ENCODE measurements at regions not wholly inside any gene's neighbourhood (a gene's known extent, or its start where the extent isn't known, plus 50 kb on each side); places are given as distances from the start of the nearest gene placed in this dataset.

DNA sequence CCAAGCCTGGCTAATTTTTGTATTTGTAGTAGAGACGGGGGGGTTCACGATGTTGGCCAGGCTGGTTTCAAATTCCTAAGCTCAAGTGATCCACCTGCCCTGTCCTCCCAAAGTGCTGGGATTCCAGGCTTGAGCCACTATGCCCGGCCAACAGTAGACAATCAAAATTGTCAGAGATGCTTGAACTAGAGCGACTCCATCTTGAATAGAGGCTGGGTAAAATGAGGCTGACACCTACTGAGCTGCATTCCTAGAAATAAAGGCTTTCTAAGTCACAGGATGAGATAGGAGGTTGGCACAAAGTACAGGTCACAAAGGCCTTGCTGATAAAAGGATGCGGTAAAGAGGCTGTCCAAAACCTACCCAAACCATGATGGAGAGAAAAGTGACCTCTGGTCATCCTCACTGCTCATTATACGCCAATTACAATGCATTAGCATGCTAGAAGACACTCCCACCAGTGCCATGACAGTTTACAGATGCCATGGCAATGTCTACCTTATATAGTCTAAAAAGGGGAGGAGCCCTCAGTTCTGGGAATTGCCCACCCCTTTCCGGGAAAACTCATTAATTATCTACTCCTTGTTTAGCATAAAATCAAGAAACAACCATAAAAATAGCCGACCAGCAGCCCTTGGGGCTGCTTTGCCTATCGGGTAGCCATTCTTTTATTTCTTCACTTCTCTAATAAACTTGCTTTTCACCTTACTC, 134.5 kb downstream of the BAMBI start:
- in situ Hi-C loops (cut with MboI) (no loop called here), intact Hi-C loops (cut with micrococcal nuclease) (no loop called here)
- peaks cover 2% of the 10 kb centered on the region; the same call in 1 of the 3 replicates for H3K36me3 ChIP-seq (ENCODE audit: control insufficient read depth, insufficient read depth, low read length)
- peak; percentile 54 for ATAC-seq
- no peaks in the 10 kb centered on the region for H3K79me2 ChIP-seq (ENCODE audit: control insufficient read depth, insufficient read depth, low read length)
- peaks cover 6% of the 10 kb centered on the region for H3K9me3 ChIP-seq (replicated peaks; ENCODE audit: control insufficient read depth, insufficient read depth, low read depth, low read length)
- BruUV-seq (replicated peaks): TSS peak; percentile 77
- ChIA-PET CTCF (ENCODE audit: low intra/inter-chr PET ratio) (no interaction called here), POLR2A (interaction anchor here (1.2 kb wide), 1 partner anchor 20 kb away, joined by 3 read pairs; no protein-coding TSS in a partner anchor)
- H3K4me1 ChIP-seq (replicated peaks in 1 of 2; ENCODE audit: control insufficient read depth in 2 of 2, insufficient read depth in 2 of 2, low read length in 2 of 2): peaks cover 34 to 59% of the 10 kb centered on the region in 2 experiments
- DNase-seq (ENCODE audit: extremely low read depth in 1 of 4, low spot score in 3 of 4): peak in 1 of 4 experiments; percentile 87
- H3K27me3 ChIP-seq (ENCODE audit: control insufficient read depth in 2 of 2, insufficient read depth in 2 of 2, low read length in 2 of 2): no peaks in the 10 kb centered on the region
- H3K4me3 ChIP-seq: no peak overlapping the region
- H4K20me1 ChIP-seq (replicated peaks; ENCODE audit: control insufficient read depth, insufficient read depth, low read length): no peaks in the 10 kb centered on the region
- peak overlapping the region; percentile 75; the same call in 2 of the 3 replicates for H3K27ac ChIP-seq (ENCODE audit: extremely low read depth, low read depth, low read length)
- peak overlapping the region in 1 of 2 experiments; percentile 50; a peak in 1 of 4 replicates for H3K9ac ChIP-seq (ENCODE audit: insufficient read depth in 1 of 2, low read depth in 2 of 2, low read length in 2 of 2)
- H2AFZ ChIP-seq (ENCODE audit: low read depth, low read length): peak overlapping the region; percentile 84
- peak overlapping the region; percentile 56 for H3K4me2 ChIP-seq (ENCODE audit: insufficient read depth, low read length)
- FAIRE-seq: peak; percentile 57
- no peaks in the 10 kb centered on the region for H3K9me1 ChIP-seq (ENCODE audit: control insufficient read depth, insufficient read depth, low read length)
- 37% methylated on average over 9 of the region's 9 CpGs for WGBS (ENCODE audit: insufficient coverage, low coverage, missing lambda C conversion rate)
- TF ChIP-seq LEF1 (IDR thresholded peaks at IDR 0.05): no peak
- TF ChIP-seq STAG1 (CRISPR knock-in tag; IDR thresholded peaks at IDR 0.05; ENCODE audit: borderline replicate concordance): no peak
- TF ChIP-seq SMAD3 (CRISPR knock-in tag; conservative IDR thresholded peaks at IDR 0.05): peak; percentile 88
- peak; percentile 93 for TF ChIP-seq TAF7 (tag; IDR thresholded peaks at IDR 0.05)
- no peak for TF ChIP-seq NONO (IDR thresholded peaks at IDR 0.05; ENCODE audit: low read depth in 2 of 2, low read length in 1 of 2)
- peak; percentile 96 for TF ChIP-seq PTTG1 (tag; IDR thresholded peaks at IDR 0.05; ENCODE audit: low read depth)
- TF ChIP-seq, protein P1, sequence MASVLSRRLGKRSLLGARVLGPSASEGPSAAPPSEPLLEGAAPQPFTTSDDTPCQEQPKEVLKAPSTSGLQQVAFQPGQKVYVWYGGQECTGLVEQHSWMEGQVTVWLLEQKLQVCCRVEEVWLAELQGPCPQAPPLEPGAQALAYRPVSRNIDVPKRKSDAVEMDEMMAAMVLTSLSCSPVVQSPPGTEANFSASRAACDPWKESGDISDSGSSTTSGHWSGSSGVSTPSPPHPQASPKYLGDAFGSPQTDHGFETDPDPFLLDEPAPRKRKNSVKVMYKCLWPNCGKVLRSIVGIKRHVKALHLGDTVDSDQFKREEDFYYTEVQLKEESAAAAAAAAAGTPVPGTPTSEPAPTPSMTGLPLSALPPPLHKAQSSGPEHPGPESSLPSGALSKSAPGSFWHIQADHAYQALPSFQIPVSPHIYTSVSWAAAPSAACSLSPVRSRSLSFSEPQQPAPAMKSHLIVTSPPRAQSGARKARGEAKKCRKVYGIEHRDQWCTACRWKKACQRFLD (CRISPR knock-in tag; IDR thresholded peaks at IDR 0.05): peak; percentile 98
- TF ChIP-seq, protein P2, sequence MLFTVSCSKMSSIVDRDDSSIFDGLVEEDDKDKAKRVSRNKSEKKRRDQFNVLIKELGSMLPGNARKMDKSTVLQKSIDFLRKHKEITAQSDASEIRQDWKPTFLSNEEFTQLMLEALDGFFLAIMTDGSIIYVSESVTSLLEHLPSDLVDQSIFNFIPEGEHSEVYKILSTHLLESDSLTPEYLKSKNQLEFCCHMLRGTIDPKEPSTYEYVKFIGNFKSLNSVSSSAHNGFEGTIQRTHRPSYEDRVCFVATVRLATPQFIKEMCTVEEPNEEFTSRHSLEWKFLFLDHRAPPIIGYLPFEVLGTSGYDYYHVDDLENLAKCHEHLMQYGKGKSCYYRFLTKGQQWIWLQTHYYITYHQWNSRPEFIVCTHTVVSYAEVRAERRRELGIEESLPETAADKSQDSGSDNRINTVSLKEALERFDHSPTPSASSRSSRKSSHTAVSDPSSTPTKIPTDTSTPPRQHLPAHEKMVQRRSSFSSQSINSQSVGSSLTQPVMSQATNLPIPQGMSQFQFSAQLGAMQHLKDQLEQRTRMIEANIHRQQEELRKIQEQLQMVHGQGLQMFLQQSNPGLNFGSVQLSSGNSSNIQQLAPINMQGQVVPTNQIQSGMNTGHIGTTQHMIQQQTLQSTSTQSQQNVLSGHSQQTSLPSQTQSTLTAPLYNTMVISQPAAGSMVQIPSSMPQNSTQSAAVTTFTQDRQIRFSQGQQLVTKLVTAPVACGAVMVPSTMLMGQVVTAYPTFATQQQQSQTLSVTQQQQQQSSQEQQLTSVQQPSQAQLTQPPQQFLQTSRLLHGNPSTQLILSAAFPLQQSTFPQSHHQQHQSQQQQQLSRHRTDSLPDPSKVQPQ (CRISPR knock-in tag; IDR thresholded peaks at IDR 0.05; ENCODE audit: borderline replicate concordance): 0 out of 2 replicates have a peak, but pooled peaks have one; percentile 23
- TF ChIP-seq, protein P3, sequence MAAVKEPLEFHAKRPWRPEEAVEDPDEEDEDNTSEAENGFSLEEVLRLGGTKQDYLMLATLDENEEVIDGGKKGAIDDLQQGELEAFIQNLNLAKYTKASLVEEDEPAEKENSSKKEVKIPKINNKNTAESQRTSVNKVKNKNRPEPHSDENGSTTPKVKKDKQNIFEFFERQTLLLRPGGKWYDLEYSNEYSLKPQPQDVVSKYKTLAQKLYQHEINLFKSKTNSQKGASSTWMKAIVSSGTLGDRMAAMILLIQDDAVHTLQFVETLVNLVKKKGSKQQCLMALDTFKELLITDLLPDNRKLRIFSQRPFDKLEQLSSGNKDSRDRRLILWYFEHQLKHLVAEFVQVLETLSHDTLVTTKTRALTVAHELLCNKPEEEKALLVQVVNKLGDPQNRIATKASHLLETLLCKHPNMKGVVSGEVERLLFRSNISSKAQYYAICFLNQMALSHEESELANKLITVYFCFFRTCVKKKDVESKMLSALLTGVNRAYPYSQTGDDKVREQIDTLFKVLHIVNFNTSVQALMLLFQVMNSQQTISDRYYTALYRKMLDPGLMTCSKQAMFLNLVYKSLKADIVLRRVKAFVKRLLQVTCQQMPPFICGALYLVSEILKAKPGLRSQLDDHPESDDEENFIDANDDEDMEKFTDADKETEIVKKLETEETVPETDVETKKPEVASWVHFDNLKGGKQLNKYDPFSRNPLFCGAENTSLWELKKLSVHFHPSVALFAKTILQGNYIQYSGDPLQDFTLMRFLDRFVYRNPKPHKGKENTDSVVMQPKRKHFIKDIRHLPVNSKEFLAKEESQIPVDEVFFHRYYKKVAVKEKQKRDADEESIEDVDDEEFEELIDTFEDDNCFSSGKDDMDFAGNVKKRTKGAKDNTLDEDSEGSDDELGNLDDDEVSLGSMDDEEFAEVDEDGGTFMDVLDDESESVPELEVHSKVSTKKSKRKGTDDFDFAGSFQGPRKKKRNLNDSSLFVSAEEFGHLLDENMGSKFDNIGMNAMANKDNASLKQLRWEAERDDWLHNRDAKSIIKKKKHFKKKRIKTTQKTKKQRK (IDR thresholded peaks at IDR 0.05; ENCODE audit: borderline replicate concordance, low read depth, low read length): no peak
- TF ChIP-seq SMARCB1 (IDR thresholded peaks at IDR 0.05; ENCODE audit: insufficient read length, low read depth): no peak
- no peak for TF ChIP-seq RBM14 (IDR thresholded peaks at IDR 0.05; ENCODE audit: borderline replicate concordance, insufficient read depth, low read depth, low read length)
- peak; percentile 98 for TF ChIP-seq ZNF311 (CRISPR knock-in tag; IDR thresholded peaks at IDR 0.05)
- TF ChIP-seq NUFIP1 (IDR thresholded peaks at IDR 0.05; ENCODE audit: partially characterized antibody): peak; percentile 67
- 0 out of 2 replicates have a peak, but pooled peaks have one; percentile 17 for TF ChIP-seq ZNF3 (CRISPR knock-in tag; IDR thresholded peaks at IDR 0.05)
